ENCODE measurements at regions not wholly inside any gene's neighbourhood (a gene's known extent, or its start where the extent isn't known, plus 50 kb on each side); places are given as distances from the start of the nearest gene placed in this dataset.

- TF ChIP-seq, protein P1, sequence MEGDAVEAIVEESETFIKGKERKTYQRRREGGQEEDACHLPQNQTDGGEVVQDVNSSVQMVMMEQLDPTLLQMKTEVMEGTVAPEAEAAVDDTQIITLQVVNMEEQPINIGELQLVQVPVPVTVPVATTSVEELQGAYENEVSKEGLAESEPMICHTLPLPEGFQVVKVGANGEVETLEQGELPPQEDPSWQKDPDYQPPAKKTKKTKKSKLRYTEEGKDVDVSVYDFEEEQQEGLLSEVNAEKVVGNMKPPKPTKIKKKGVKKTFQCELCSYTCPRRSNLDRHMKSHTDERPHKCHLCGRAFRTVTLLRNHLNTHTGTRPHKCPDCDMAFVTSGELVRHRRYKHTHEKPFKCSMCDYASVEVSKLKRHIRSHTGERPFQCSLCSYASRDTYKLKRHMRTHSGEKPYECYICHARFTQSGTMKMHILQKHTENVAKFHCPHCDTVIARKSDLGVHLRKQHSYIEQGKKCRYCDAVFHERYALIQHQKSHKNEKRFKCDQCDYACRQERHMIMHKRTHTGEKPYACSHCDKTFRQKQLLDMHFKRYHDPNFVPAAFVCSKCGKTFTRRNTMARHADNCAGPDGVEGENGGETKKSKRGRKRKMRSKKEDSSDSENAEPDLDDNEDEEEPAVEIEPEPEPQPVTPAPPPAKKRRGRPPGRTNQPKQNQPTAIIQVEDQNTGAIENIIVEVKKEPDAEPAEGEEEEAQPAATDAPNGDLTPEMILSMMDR (IDR thresholded peaks at IDR 0.05; ENCODE audit: low read depth, low read length) = no peak
- TF ChIP-seq EZH2phosphoT487 (IDR thresholded peaks at IDR 0.05; ENCODE audit: low read depth) = no peak
Measured at GRCh38 chr20:48471176-48471575, 356.6 kb downstream of the PREX1 start.
